Activated CD4-positive, alpha-beta T cell treated with anti-CD3 and anti-CD28 coated beads for 36 hours (primary cell): ENCODE measurements at regions not wholly inside any gene's neighbourhood (a gene's known extent, or its start where the extent isn't known, plus 50 kb on each side); places are given as distances from the start of the nearest gene placed in this dataset.

Source experiments
- ATAC-seq: fragments of 200-7000 bp; cut with Tn5 transposase; one replicate; pipeline ENCODE4 v1.10.0; 2021; ENCODE audit warnings: mild to moderate bottlenecking, moderate library complexity
- CTCF ChIA-PET: fragments of 350-600 bp; sonication (Branson Sonifier 250); formaldehyde crosslinking; loops from one replicate; lab custom pipeline; 2021; ENCODE audit warnings: antibody characterized with exemption; lab: Charles Lee
- POLR2A ChIA-PET: fragments of 350-600 bp; sonication (Branson Sonifier 250); formaldehyde crosslinking; loops from one replicate; lab custom pipeline; 2021; ENCODE audit warnings: antibody characterized with exemption, inconsistent platforms; lab: Charles Lee
- DNase-seq: peaks from one replicate; pipeline ENCODE4 v3.0.0-alpha.2; 2020
- H3K27ac Mint-ChIP-seq: one replicate; pipeline ENCODE4 v1.8.0; 2021; ENCODE audit warnings: mixed read lengths
- H3K27me3 Mint-ChIP-seq: one replicate; pipeline ENCODE4 v1.8.0; 2021; ENCODE audit warnings: mixed read lengths
- H3K36me3 Mint-ChIP-seq: one replicate; pipeline ENCODE4 v1.8.0; 2021; ENCODE audit warnings: low read depth, mixed read lengths
- H3K4me1 Mint-ChIP-seq: one replicate; pipeline ENCODE4 v1.8.0; 2021; ENCODE audit warnings: mixed read lengths
- H3K4me3 Mint-ChIP-seq: one replicate; pipeline ENCODE4 v1.8.0; 2021; ENCODE audit warnings: mild to moderate bottlenecking, moderate library complexity, mixed read lengths
- H3K9me3 Mint-ChIP-seq: one replicate; pipeline ENCODE4 v1.8.0; 2021; ENCODE audit warnings: low read depth, mixed read lengths
- intact Hi-C, 2 experiments: fragments of 100-400 bp; cut with DNase I in 1 of 2; cut with micrococcal nuclease in 1 of 2; formaldehyde crosslinking; loops; one replicate each; pipeline versions ENCODE4 v1.14.2 to v1.15.1; 2022 to 2024; cut with DNase I, micrococcal nuclease

- H3K9me3 Mint-ChIP-seq = peaks cover 14% of the 10 kb centered on the region
- H3K4me1 Mint-ChIP-seq = peaks cover 4% of the 10 kb centered on the region
- no peaks in the 10 kb centered on the region for H3K27me3 Mint-ChIP-seq
- H3K36me3 Mint-ChIP-seq = peaks cover 8% of the 10 kb centered on the region
- DNase-seq = no peak
- no peak overlapping the region for H3K27ac Mint-ChIP-seq
- intact Hi-C loops = no loop called here
- no peak for ATAC-seq
- ChIA-PET CTCF (interaction anchor here (1.3 kb wide), 1 partner anchor 42 kb away, joined by 3 read pairs; no protein-coding TSS in a partner anchor), POLR2A (no interaction called here)
- H3K4me3 Mint-ChIP-seq = no peak overlapping the region
These were observed 303.8 kb downstream of the TLE3 start for GRCh38 chr15:69793781-69794451.

- ATAC-seq (no peak), DNase-seq (no peak)
- Mint-ChIP-seq H3K36me3 (peaks cover 8% of the 10 kb centered on the region), H3K27me3 (no peaks in the 10 kb centered on the region), H3K4me3 (no peak overlapping the region), H3K4me1 (peaks cover 5% of the 10 kb centered on the region), H3K27ac (no peak overlapping the region), H3K9me3 (peaks cover 14% of the 10 kb centered on the region)
- intact Hi-C loops = no loop called here
- ChIA-PET POLR2A (no interaction called here), CTCF (interaction anchor here (1.3 kb wide), 1 partner anchor 43 kb away, joined by 3 read pairs; no protein-coding TSS in a partner anchor)
These were observed 302.9 kb downstream of the TLE3 start for GRCh38 chr15:69794645-69795469.

- intact Hi-C loops = no loop called here
- no peak for DNase-seq
- no peak overlapping the region for H3K27ac Mint-ChIP-seq
- H3K27me3 Mint-ChIP-seq = no peaks in the 10 kb centered on the region
- H3K4me1 Mint-ChIP-seq = peaks cover 5% of the 10 kb centered on the region
- H3K9me3 Mint-ChIP-seq = peaks cover 14% of the 10 kb centered on the region
- no peak overlapping the region for H3K4me3 Mint-ChIP-seq
- peaks cover 8% of the 10 kb centered on the region for H3K36me3 Mint-ChIP-seq
- ATAC-seq = no peak
- CTCF ChIA-PET = no interaction called here
- POLR2A ChIA-PET = no interaction called here
These were observed 302.1 kb downstream of the TLE3 start for GRCh38 chr15:69795601-69796000.

- ATAC-seq = no peak
- H3K27ac Mint-ChIP-seq = no peak overlapping the region
- H3K9me3 Mint-ChIP-seq = peaks cover 2% of the 10 kb centered on the region
- DNase-seq = no peak
- CTCF ChIA-PET = interaction anchor here (0.6 to 1.3 kb wide), 2 partner anchors 38 to 68 kb away, joined by 4 to 8 read pairs; no protein-coding TSS in a partner anchor
- no peak overlapping the region for H3K4me3 Mint-ChIP-seq
- intact Hi-C loops = no loop called here
- H3K27me3 Mint-ChIP-seq = no peaks in the 10 kb centered on the region
- POLR2A ChIA-PET = no interaction called here
- H3K36me3 Mint-ChIP-seq = no peaks in the 10 kb centered on the region
- H3K4me1 Mint-ChIP-seq = peaks cover 5% of the 10 kb centered on the region
These were observed 300.6 kb downstream of the TLE3 start for GRCh38 chr15:69797051-69797595.

GRCh38 chr15:69797615-69798014, 300.1 kb downstream of the TLE3 start:
- Mint-ChIP-seq H3K36me3 (no peaks in the 10 kb centered on the region), H3K9me3 (no peaks in the 10 kb centered on the region), H3K27ac (no peak overlapping the region), H3K4me1 (peaks cover 5% of the 10 kb centered on the region), H3K4me3 (no peak overlapping the region), H3K27me3 (no peaks in the 10 kb centered on the region)
- POLR2A ChIA-PET = no interaction called here
- ATAC-seq (no peak), DNase-seq (no peak)
- intact Hi-C loops = no loop called here
- CTCF ChIA-PET = no interaction called here

GRCh38 chr15:69798481-69799250, 299.1 kb downstream of the TLE3 start:
- no peaks in the 10 kb centered on the region for H3K27me3 Mint-ChIP-seq
- peaks cover 5% of the 10 kb centered on the region for H3K4me1 Mint-ChIP-seq
- H3K36me3 Mint-ChIP-seq = no peaks in the 10 kb centered on the region
- CTCF ChIA-PET = no interaction called here
- no peaks in the 10 kb centered on the region for H3K9me3 Mint-ChIP-seq
- intact Hi-C loops = no loop called here
- ATAC-seq (no peak), DNase-seq (no peak)
- H3K4me3 Mint-ChIP-seq = no peak overlapping the region
- H3K27ac Mint-ChIP-seq = no peak overlapping the region
- POLR2A ChIA-PET = no interaction called here

- Mint-ChIP-seq H3K36me3 (no peaks in the 10 kb centered on the region), H3K9me3 (no peaks in the 10 kb centered on the region), H3K4me1 (peaks cover 5% of the 10 kb centered on the region), H3K4me3 (no peak overlapping the region), H3K27ac (no peak overlapping the region), H3K27me3 (no peaks in the 10 kb centered on the region)
- ChIA-PET POLR2A (no interaction called here), CTCF (interaction anchor here (0.7 kb wide), 1 partner anchor 77 kb away, joined by 3 read pairs; no protein-coding TSS in a partner anchor)
- DNase-seq (no peak), ATAC-seq (no peak)
- intact Hi-C loops = no loop called here
These were observed 296.6 kb downstream of the TLE3 start for GRCh38 chr15:69801144-69801543.

- H3K36me3 Mint-ChIP-seq = no peaks in the 10 kb centered on the region
- ChIA-PET POLR2A (no interaction called here), CTCF (no interaction called here)
- peaks cover 5% of the 10 kb centered on the region for H3K4me1 Mint-ChIP-seq
- no peaks in the 10 kb centered on the region for H3K27me3 Mint-ChIP-seq
- ATAC-seq (no peak), DNase-seq (no peak)
- intact Hi-C loops = no loop called here
- no peaks in the 10 kb centered on the region for H3K9me3 Mint-ChIP-seq
- H3K27ac Mint-ChIP-seq = no peak overlapping the region
- no peak overlapping the region for H3K4me3 Mint-ChIP-seq
These were observed 295.3 kb downstream of the TLE3 start for GRCh38 chr15:69802432-69802831.

- intact Hi-C loops = no loop called here
- H3K36me3 Mint-ChIP-seq = no peaks in the 10 kb centered on the region
- H3K9me3 Mint-ChIP-seq = no peaks in the 10 kb centered on the region
- H3K27ac Mint-ChIP-seq = no peak overlapping the region
- CTCF ChIA-PET = interaction anchor here (0.6 to 0.9 kb wide), 3 partner anchors 78 to 327 kb away, joined by 3 to 4 read pairs (median 3); no protein-coding TSS in a partner anchor
- H3K4me1 Mint-ChIP-seq = peaks cover 7% of the 10 kb centered on the region
- H3K27me3 Mint-ChIP-seq = no peaks in the 10 kb centered on the region
- H3K4me3 Mint-ChIP-seq = no peak overlapping the region
- POLR2A ChIA-PET = no interaction called here
- DNase-seq (no peak), ATAC-seq (no peak)
These were observed 292.9 kb downstream of the TLE3 start for GRCh38 chr15:69804786-69805185.

GRCh38 chr15:69805248-69805953, 292.3 kb downstream of the TLE3 start:
- no peaks in the 10 kb centered on the region for H3K27me3 Mint-ChIP-seq
- H3K9me3 Mint-ChIP-seq = no peaks in the 10 kb centered on the region
- intact Hi-C loops = no loop called here
- H3K27ac Mint-ChIP-seq = no peak overlapping the region
- peaks cover 7% of the 10 kb centered on the region for H3K4me1 Mint-ChIP-seq
- ChIA-PET CTCF (interaction anchor here (0.6 kb wide), 1 partner anchor 769 kb away, joined by 3 read pairs; no protein-coding TSS in a partner anchor), POLR2A (no interaction called here)
- H3K4me3 Mint-ChIP-seq = no peak overlapping the region
- H3K36me3 Mint-ChIP-seq = no peaks in the 10 kb centered on the region
- DNase-seq = no peak
- no peak for ATAC-seq
